ACC112 (cell line): ENCODE measurements at regions not wholly inside any gene's neighbourhood (a gene's known extent, or its start where the extent isn't known, plus 50 kb on each side); places are given as distances from the start of the nearest gene placed in this dataset.

ENCODE experiments used
- H2AFZ ChIP-seq: fragments of 200-600 bp; sonication (generic); one replicate; pipeline ENCODE4 v1.6.0; 2017; ENCODE audit warnings: antibody characterized with exemption, low read length; ENCODE audit not compliant: unreplicated experiment
- H3K27ac ChIP-seq: fragments of 200-600 bp; sonication (generic); 2 replicates; pipeline ENCODE4 v1.5.1; 2014; ENCODE audit warnings: low read depth, mild to moderate bottlenecking, antibody characterized with exemption, low read length, moderate library complexity
- H3K27me3 ChIP-seq: fragments of 200-600 bp; sonication (generic); 2 replicates; pipeline ENCODE4 v1.6.1; 2014; ENCODE audit warnings: mild to moderate bottlenecking, antibody characterized with exemption, low read length, moderate library complexity, mixed read lengths; ENCODE audit not compliant: insufficient read depth
- H3K36me3 ChIP-seq: fragments of 200-600 bp; sonication (generic); 2 replicates; pipeline ENCODE4 v1.6.1; 2016; ENCODE audit warnings: mild to moderate bottlenecking, antibody characterized with exemption, low read length, moderate library complexity, mixed read lengths; ENCODE audit not compliant: insufficient read depth
- H3K4me1 ChIP-seq: fragments of 200-600 bp; sonication (generic); one replicate; pipeline ENCODE4 v1.6.1; 2016; ENCODE audit warnings: low read length, mixed read lengths; ENCODE audit not compliant: insufficient read depth, unreplicated experiment, control insufficient read depth
- H3K4me3 ChIP-seq: fragments of 200-600 bp; sonication (generic); 2 replicates; pipeline ENCODE4 v1.5.1; 2014; ENCODE audit warnings: mild to moderate bottlenecking, low read depth, low read length
- H3K79me2 ChIP-seq: fragments of 200-600 bp; sonication (generic); one replicate; pipeline ENCODE4 v1.6.0; 2016; ENCODE audit warnings: low read length; ENCODE audit not compliant: control insufficient read depth, unreplicated experiment, insufficient read depth

DNA sequence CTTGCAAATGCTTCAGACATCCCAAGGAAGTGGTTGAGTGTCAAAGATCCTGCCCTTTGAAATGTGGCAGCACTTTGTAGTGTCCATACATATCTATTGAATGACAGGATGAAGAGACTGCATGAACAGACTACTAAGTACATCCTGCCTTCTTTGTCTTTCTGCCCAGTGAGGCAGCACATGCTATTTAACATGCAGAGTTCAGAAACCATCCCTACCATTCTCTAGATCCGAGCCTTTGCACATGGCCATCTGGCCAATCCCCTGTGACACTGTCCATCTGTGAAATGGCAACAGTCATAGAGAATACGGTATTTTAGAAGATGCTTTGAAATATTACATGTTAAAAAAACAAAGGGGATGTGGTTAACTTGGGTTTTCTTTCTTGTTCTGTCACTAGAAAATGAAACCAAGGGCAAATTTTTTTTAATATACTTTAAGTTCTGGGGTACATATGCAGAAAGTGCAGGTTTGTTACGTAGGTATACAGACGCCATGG is 519.6 kb downstream of the NTRK3 start:
- Histone ChIP-seq H3K4me3 (no peak overlapping the region), H3K79me2 (no peaks in the 10 kb centered on the region), H3K27me3 (peaks cover 4% of the 10 kb centered on the region; the same call in 1 of the 2 replicates), H3K4me1 (peaks cover 7% of the 10 kb centered on the region), H2AFZ (no peak overlapping the region), H3K36me3 (no peaks in the 10 kb centered on the region), H3K27ac (no peak overlapping the region)

DNA sequence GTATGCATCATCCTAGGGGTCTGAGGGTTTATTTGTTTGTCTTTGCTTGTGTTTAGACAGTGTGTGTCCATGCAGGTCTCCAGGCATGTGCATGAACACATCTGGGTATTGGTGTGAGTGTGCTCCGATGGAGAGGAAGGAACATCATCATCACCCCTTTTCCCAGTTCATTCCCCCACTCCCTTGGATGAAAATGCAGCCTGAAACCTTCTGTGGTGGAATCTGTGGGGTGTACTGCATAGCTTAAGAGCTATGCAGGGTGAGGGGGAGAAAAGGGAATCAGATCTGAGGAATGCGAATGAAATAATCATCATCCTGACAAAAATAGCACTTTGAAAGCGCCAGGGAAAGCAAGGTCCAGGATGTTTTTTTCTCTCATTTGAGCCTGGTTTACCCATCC is 520.1 kb downstream of the NTRK3 start:
- peaks cover 7% of the 10 kb centered on the region for H3K4me1 ChIP-seq
- no peak overlapping the region for H3K4me3 ChIP-seq
- H3K36me3 ChIP-seq, result no peaks in the 10 kb centered on the region
- no peak overlapping the region for H3K27ac ChIP-seq
- no peaks in the 10 kb centered on the region for H3K79me2 ChIP-seq
- H2AFZ ChIP-seq, result no peak overlapping the region
- peaks cover 4% of the 10 kb centered on the region; the same call in 1 of the 2 replicates for H3K27me3 ChIP-seq

DNA sequence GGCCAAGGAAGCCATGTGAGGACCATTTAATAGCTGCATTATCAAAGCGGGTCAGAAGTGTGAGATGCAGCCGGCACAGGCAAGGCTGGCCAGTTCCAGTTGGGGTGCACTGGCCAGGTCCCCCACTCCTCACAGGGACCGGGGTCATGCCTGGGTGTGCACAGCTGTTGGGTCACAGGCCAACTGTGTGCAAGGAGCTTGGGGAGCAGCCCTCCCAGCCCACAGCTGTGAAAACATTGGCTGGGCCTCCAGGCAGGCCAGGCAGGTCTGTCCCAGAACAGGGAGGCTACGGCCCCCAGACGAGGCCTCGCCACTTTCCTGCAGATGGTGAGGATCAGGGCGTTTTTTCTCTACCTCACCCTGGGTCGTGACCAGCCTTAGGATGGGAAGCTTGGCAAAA is 521.0 kb downstream of the NTRK3 start:
- no peak overlapping the region for H2AFZ ChIP-seq
- H3K36me3 ChIP-seq, result no peaks in the 10 kb centered on the region
- peaks cover 4% of the 10 kb centered on the region; the same call in 1 of the 2 replicates for H3K27me3 ChIP-seq
- H3K27ac ChIP-seq, result no peak overlapping the region
- H3K4me3 ChIP-seq, result no peak overlapping the region
- no peaks in the 10 kb centered on the region for H3K79me2 ChIP-seq
- H3K4me1 ChIP-seq, result peaks cover 7% of the 10 kb centered on the region

DNA sequence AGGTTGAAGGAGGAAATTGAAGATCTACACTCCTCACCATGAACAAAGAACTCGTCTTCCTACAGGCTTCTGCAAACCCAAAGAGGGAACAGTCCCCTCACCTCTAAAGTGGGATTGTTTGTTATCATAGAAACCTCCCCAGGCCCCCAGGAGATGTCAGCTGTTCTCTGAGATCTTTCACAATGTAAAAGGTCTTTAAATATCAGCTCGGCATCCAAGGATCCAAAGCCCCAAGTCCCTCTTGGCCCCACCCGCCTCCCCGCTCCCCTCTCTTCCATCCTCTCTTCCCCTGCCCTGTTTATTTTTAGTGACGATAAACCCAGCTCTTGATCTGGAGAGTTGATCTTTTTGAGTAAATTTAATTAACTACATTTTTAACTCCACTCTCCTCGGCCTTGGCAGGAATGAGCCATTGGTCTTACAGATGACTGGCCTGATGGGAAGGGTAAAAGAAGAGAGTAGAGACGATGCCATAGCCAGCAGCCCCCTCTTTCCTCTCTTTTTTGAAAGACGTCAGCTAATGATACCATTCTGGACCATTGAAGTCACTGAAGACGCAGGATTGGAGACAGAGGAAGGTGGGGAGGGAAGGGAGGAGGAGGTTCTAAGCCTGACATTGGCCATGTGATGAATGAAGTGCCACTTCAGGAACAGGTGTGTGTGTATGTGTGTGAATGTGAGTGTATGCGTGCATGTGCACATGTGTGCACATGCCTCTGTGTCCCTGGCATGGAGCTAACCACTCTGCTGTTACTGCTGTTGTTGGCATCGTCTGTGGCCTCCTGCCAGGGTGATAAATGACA is 521.8 kb downstream of the NTRK3 start:
- H3K27me3 ChIP-seq, result peaks cover 4% of the 10 kb centered on the region; the same call in 1 of the 2 replicates
- H3K4me1 ChIP-seq, result peaks cover 7% of the 10 kb centered on the region
- H3K79me2 ChIP-seq, result no peaks in the 10 kb centered on the region
- H3K36me3 ChIP-seq, result no peaks in the 10 kb centered on the region
- H3K27ac ChIP-seq, result no peak overlapping the region
- H3K4me3 ChIP-seq, result no peak overlapping the region
- no peak overlapping the region for H2AFZ ChIP-seq

DNA sequence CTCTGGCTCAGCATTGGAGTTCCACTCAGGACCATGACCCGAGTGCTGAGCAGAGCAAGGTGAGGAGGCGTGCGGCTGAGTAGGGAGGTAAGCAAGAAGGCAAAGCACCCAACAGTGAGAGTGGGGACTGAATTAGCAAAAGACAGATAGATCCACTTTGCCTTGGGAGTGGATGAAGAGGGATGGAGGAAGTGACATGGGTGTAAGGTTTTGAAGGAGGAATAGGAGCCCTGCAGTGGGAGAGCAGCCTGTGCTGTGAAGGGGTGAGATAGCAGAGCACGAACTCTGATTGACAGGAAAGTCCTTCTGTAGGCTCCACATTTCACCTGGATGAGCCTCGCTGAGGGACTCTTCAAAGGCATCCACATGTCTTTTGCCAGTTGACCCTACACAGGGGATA is 522.6 kb downstream of the NTRK3 start:
- Histone ChIP-seq H2AFZ (no peak overlapping the region), H3K4me3 (no peak overlapping the region), H3K4me1 (peaks cover 7% of the 10 kb centered on the region), H3K27ac (no peak overlapping the region), H3K27me3 (peaks cover 4% of the 10 kb centered on the region; the same call in 1 of the 2 replicates), H3K79me2 (no peaks in the 10 kb centered on the region), H3K36me3 (no peaks in the 10 kb centered on the region)

DNA sequence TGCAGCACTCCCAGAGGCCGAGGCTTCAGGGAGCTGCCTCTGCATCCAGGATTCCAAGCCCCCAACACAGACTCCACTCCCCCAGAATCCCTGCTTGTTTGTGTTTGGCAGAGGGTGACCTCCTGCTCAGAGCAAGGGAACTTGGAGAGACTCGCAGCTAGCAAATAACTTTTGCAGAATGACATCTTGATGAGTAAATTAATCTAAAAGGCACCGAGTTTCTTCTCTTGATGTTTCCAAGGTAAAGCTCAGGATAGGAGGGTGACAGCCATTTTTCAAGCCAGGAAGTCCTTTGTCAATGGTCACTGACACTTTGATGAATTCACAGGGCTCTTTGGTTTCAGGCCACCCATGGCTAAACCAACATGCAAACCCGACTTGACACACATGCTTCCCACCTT is 523.0 kb downstream of the NTRK3 start:
- Histone ChIP-seq H3K4me1 (peaks cover 7% of the 10 kb centered on the region), H3K79me2 (no peaks in the 10 kb centered on the region), H2AFZ (no peak overlapping the region), H3K27me3 (peaks cover 4% of the 10 kb centered on the region; the same call in 1 of the 2 replicates), H3K36me3 (no peaks in the 10 kb centered on the region), H3K27ac (no peak overlapping the region), H3K4me3 (no peak overlapping the region)

DNA sequence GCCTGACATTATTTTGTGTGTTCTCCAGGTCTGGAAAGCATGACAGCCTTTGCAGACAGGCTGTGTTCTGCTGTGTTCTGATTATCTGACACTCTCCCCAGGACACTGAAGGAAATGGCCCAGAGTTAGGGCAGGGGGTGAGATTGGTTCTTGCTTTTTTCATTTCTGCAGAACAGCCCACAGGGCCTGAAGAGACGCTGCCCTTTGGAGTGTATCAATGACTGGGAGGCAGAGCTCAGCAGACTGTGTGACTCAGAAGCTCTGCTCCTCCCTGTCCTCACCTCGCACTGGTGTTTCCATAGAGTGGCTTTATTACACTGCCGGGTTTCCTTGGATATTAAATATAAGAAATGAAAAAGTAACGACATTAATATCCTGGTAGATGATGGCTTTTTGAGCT is 523.6 kb downstream of the NTRK3 start:
- Histone ChIP-seq H3K27ac (no peak overlapping the region), H3K79me2 (no peaks in the 10 kb centered on the region), H3K4me1 (peaks cover 7% of the 10 kb centered on the region), H3K4me3 (no peak overlapping the region), H2AFZ (no peak overlapping the region), H3K27me3 (peaks cover 7% of the 10 kb centered on the region; the same call in 1 of the 2 replicates), H3K36me3 (no peaks in the 10 kb centered on the region)

DNA sequence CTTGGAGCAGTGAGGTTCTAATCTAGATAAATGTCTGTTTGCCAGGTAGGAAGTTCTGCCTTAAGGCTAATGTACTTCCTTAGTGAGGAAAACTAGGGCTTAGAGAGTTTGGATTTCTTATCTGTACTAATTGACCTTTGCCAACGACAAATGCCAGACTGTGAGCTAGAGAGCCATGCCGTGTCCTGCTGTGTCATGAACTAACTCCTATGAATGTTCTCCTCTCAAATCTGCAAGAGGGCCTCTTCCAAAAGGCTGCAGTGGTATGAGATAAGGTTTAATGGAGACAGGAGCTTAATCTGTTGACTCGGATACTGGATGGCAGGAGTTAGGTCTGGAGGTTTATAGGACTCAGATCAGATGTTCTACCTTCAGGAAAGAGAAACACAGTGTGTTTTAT is 524.9 kb downstream of the NTRK3 start:
- H3K79me2 ChIP-seq, result no peaks in the 10 kb centered on the region
- H3K4me3 ChIP-seq, result no peak overlapping the region
- peaks cover 4% of the 10 kb centered on the region for H3K4me1 ChIP-seq
- peaks cover 11% of the 10 kb centered on the region for H3K27me3 ChIP-seq
- no peaks in the 10 kb centered on the region for H3K36me3 ChIP-seq
- H2AFZ ChIP-seq, result no peak overlapping the region
- H3K27ac ChIP-seq, result no peak overlapping the region

DNA sequence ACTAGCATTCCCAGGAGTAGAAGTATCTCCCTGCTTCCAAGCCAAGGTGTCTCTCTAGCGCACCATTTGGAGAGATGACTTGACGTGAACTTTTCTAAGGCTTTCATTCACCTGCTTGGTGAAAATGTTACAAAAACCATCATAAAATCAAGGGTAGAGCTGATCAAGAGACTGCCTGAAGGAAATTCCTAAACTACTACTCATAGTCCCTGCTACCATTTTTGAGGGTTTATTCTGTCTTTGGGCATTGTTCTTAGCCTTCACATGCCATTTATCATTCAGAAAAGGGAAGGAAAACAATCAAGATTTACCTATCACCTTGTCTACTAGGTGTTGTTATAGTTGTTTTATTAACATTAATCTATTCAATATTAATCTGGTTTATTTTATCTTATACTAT is 525.8 kb downstream of the NTRK3 start:
- peaks cover 14% of the 10 kb centered on the region for H3K27me3 ChIP-seq

DNA sequence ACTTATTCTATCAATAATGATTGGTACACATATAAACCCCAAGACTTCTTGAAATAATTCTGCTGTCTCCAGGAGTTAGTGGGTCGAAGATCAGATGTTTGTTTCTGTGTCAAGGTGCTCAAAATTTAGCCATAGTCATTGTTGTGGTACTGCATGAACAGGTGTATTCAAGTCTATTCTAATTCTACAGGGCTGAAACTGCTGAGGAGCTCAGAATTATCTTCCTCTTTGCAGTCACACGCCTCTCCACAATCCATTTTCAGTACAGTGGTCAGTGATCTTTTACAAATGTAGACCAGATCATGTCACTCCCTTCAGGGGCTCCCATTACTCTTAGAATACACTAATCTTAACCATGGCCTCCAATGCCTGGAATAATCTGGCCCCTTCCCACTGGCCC is 527.5 kb downstream of the NTRK3 start:
- no peak overlapping the region for H3K4me3 ChIP-seq
- no peaks in the 10 kb centered on the region for H3K79me2 ChIP-seq
- H3K36me3 ChIP-seq, result no peaks in the 10 kb centered on the region
- no peaks in the 10 kb centered on the region for H3K4me1 ChIP-seq
- no peak overlapping the region for H3K27ac ChIP-seq
- H3K27me3 ChIP-seq, result peaks cover 22% of the 10 kb centered on the region
- H2AFZ ChIP-seq, result no peak overlapping the region

More for the DNA sequence above, 525.8 kb downstream of the NTRK3 start:
- Histone ChIP-seq H3K79me2 (no peaks in the 10 kb centered on the region), H2AFZ (no peak overlapping the region), H3K27ac (no peak overlapping the region), H3K4me3 (no peak overlapping the region), H3K36me3 (no peaks in the 10 kb centered on the region), H3K4me1 (no peaks in the 10 kb centered on the region)

DNA sequence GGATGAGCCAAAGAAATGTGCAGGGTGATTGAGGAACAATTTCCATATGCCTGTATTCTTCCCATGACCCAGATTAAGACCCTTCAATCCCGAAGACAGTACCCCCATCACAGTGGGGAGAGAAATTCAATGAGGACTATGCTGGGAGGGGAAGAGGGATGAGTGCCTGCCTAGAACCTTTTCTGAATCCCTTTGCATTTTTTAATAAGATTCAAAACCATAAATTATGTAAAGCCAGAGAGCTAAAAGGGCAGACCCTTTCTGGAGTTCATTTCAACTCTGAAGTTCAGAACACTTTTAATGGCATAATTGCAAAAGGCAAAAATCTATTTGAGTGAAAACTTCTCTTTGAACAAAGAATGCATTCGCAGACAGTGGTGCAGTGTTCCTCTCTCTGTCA is 529.5 kb downstream of the NTRK3 start:
- H3K36me3 ChIP-seq, result no peaks in the 10 kb centered on the region
- H2AFZ ChIP-seq, result no peak overlapping the region
- no peak overlapping the region for H3K4me3 ChIP-seq
- no peak overlapping the region for H3K27ac ChIP-seq
- H3K27me3 ChIP-seq, result peaks cover 18% of the 10 kb centered on the region
- H3K79me2 ChIP-seq, result no peaks in the 10 kb centered on the region
- H3K4me1 ChIP-seq, result no peaks in the 10 kb centered on the region
